Mesendoderm (in vitro differentiated cells): ENCODE measurements at regions not wholly inside any gene's neighbourhood (a gene's known extent, or its start where the extent isn't known, plus 50 kb on each side); places are given as distances from the start of the nearest gene placed in this dataset.

Source experiments
- DNase-seq: peaks from one replicate; pipeline ENCODE4 v3.0.0; 2013
- H2AK5ac ChIP-seq: 2 replicates; pipeline ENCODE4 v1.6.1; 2013; ENCODE audit warnings: low read length, inconsistent platforms
- H2BK120ac ChIP-seq: 2 replicates; pipeline ENCODE4 v1.6.1; 2013; ENCODE audit warnings: low read depth, mild to moderate bottlenecking, low read length, moderate library complexity, mixed read lengths
- H2BK15ac ChIP-seq: replicated peaks from 2 replicates; pipeline ENCODE4 v1.6.1; 2013; ENCODE audit warnings: low read depth, mild to moderate bottlenecking, moderate library complexity
- H2BK5ac ChIP-seq: 2 replicates; pipeline ENCODE4 v1.6.1; 2013; ENCODE audit warnings: low read length, inconsistent platforms
- H3K18ac ChIP-seq: 2 replicates; pipeline ENCODE4 v1.6.1; 2013; ENCODE audit warnings: mild to moderate bottlenecking, low read length, mixed read lengths
- H3K23ac ChIP-seq: one replicate; pipeline ENCODE4 v1.6.1; 2013; ENCODE audit warnings: low read length
- H3K27ac ChIP-seq: 2 replicates; pipeline ENCODE4 v1.5.1; 2013; ENCODE audit warnings: low read depth, mild to moderate bottlenecking, inconsistent platforms, low read length, moderate library complexity
- H3K27me3 ChIP-seq: 2 replicates; pipeline ENCODE4 v1.6.1; 2013; ENCODE audit warnings: low read length, control low read depth, mild to moderate bottlenecking, inconsistent platforms; ENCODE audit not compliant: insufficient read depth, poor library complexity
- H3K36me3 ChIP-seq: 2 replicates; pipeline ENCODE4 v1.6.1; 2013; ENCODE audit warnings: low read length, inconsistent platforms; ENCODE audit not compliant: control insufficient read depth, insufficient read depth
- H3K4ac ChIP-seq: one replicate; pipeline ENCODE4 v1.6.1; 2013; ENCODE audit warnings: low read depth, mild to moderate bottlenecking, low read length, moderate library complexity
- H3K4me1 ChIP-seq: 2 replicates; pipeline ENCODE4 v1.6.1; 2013; ENCODE audit warnings: low read depth, low read length, inconsistent platforms; ENCODE audit not compliant: control insufficient read depth
- H3K4me2 ChIP-seq: 2 replicates; pipeline ENCODE4 v1.6.1; 2013; ENCODE audit warnings: low read length
- H3K4me3 ChIP-seq: 2 replicates; pipeline ENCODE4 v1.5.1; 2013; ENCODE audit warnings: mild to moderate bottlenecking, low read length
- H3K56ac ChIP-seq: one replicate; pipeline ENCODE4 v1.6.1; 2013; ENCODE audit warnings: low read length
- H3K79me1 ChIP-seq: 2 replicates; pipeline ENCODE4 v1.6.1; 2013; ENCODE audit warnings: low read length, inconsistent platforms
- H3K79me2 ChIP-seq: 2 replicates; pipeline ENCODE4 v1.6.1; 2013; ENCODE audit warnings: mild to moderate bottlenecking, low read length; ENCODE audit not compliant: control insufficient read depth, insufficient read depth
- H3K9ac ChIP-seq: 2 replicates; pipeline ENCODE4 v1.6.1; 2013; ENCODE audit warnings: low read length, inconsistent platforms
- H4K5ac ChIP-seq: one replicate; pipeline ENCODE4 v1.6.1; 2013; ENCODE audit warnings: low read length
- H4K8ac ChIP-seq: one replicate; pipeline ENCODE4 v1.6.1; 2013; ENCODE audit warnings: low read depth, mild to moderate bottlenecking, control low read depth, low read length, moderate library complexity
- WGBS: extraction: QIAGEN DNeasy Blood & Tissue Kit; methylation state at CpG from one replicate; pipeline ENCODE4 v1.1.7; 2013; ENCODE audit warnings: low lambda C conversion rate, missing lambda C conversion rate; ENCODE audit not compliant: insufficient coverage; ENCODE audit errors: extremely low coverage; 5-methylcytosine and 5-hydroxymethylcytosine counted together

DNA sequence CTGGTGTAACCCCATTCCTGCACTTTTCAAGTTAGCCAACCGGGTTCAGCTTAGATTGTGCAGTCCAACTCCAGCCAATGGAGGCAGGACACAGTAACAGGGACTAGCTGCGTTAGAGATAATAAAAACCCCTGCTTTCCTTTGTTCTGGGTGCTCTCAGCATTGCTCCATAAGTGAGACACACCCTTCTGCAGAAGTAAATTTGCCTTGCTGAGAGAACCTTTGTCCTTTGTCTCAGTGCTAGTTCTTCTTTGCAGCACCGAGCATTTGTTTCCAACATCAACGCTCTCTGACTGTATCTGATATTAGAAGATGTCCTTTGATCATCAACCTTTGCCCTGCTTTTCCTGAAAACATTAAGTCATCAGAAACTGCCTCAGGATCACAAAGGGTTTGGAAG is 169.5 kb upstream of the OR13F1 start:
- Histone ChIP-seq H3K9ac (no peak overlapping the region), H3K4me3 (no peak overlapping the region), H4K8ac (no peak overlapping the region), H2BK5ac (no peak overlapping the region), H3K4ac (no peak overlapping the region), H3K56ac (no peak overlapping the region), H3K4me1 (no peaks in the 10 kb centered on the region), H3K23ac (no peak overlapping the region), H2AK5ac (no peak overlapping the region), H4K5ac (no peak overlapping the region), H2BK120ac (no peak overlapping the region), H3K4me2 (no peak overlapping the region), H3K36me3 (no peaks in the 10 kb centered on the region), H3K79me2 (no peaks in the 10 kb centered on the region), H2BK15ac (no peak overlapping the region), H3K18ac (no peak overlapping the region), H3K27me3 (no peaks in the 10 kb centered on the region), H3K79me1 (no peaks in the 10 kb centered on the region), H3K27ac (no peak overlapping the region)
- no peak for DNase-seq
- WGBS = no CpG with 5 or more reads among the region's 4 CpGs

DNA sequence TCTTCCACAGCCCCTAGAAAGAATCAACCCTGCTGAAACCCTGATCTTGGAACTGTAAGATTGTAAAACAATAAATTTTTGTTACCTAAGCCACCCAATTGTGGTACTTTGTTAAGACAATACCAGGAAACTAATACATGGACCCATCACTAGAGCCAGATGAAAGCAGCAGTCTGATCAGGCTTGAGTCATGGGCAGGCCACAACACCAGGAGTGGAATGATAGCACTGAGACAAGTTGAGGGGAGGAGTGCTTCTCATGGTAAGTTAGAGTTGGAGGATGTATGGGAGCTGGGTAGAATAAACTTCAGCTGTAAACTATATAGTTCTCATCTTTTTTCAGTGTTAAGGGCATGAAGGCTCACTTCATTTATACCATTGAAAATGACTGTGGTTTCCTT is 164.4 kb upstream of the OR13F1 start:
- Histone ChIP-seq H3K4me2 (no peak overlapping the region), H2AK5ac (no peak overlapping the region), H3K23ac (no peak overlapping the region), H2BK15ac (no peak overlapping the region), H3K4me1 (no peaks in the 10 kb centered on the region), H4K8ac (no peak overlapping the region), H3K79me1 (no peaks in the 10 kb centered on the region), H3K79me2 (no peaks in the 10 kb centered on the region), H2BK5ac (no peak overlapping the region), H3K4ac (no peak overlapping the region), H3K56ac (no peak overlapping the region), H3K9ac (no peak overlapping the region), H4K5ac (no peak overlapping the region), H3K18ac (no peak overlapping the region), H3K4me3 (no peak overlapping the region), H3K27me3 (no peaks in the 10 kb centered on the region), H3K27ac (no peak overlapping the region), H2BK120ac (no peak overlapping the region), H3K36me3 (no peaks in the 10 kb centered on the region)
- no peak for DNase-seq

DNA sequence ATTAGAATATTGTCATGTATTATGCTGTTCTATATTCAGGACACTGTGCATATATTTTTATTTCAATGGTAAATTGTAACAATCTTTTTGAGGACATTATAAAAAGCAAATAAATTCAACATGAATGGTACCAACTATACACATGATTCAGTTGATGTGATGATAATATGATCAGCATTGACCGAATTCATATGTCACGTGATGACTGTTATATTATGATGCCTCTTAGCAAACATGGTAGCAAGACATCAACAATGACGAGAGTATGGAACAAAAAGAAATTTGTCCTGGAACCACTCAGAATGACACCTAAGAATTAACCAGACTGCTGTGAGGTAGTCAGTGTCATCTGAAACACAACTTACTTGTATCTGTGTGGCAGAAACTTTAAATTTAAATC is 161.5 kb upstream of the OR13F1 start:
- no peak overlapping the region for H3K4ac ChIP-seq
- no peak overlapping the region for H3K9ac ChIP-seq
- no CpG with 5 or more reads among the region's 3 CpGs for WGBS
- H2BK120ac ChIP-seq = no peak overlapping the region
- H2BK15ac ChIP-seq = no peak overlapping the region
- H3K4me2 ChIP-seq = no peak overlapping the region
- H3K4me1 ChIP-seq = no peaks in the 10 kb centered on the region
- H3K23ac ChIP-seq = no peak overlapping the region
- no peaks in the 10 kb centered on the region for H3K36me3 ChIP-seq
- H3K18ac ChIP-seq = no peak overlapping the region
- no peak overlapping the region for H4K5ac ChIP-seq
- H3K79me2 ChIP-seq = no peaks in the 10 kb centered on the region
- H4K8ac ChIP-seq = no peak overlapping the region
- no peak for DNase-seq
- no peak overlapping the region for H3K56ac ChIP-seq
- H3K27ac ChIP-seq = no peak overlapping the region
- H2BK5ac ChIP-seq = no peak overlapping the region
- H3K4me3 ChIP-seq = no peak overlapping the region
- no peaks in the 10 kb centered on the region for H3K27me3 ChIP-seq
- H3K79me1 ChIP-seq = no peaks in the 10 kb centered on the region
- H2AK5ac ChIP-seq = no peak overlapping the region

DNA sequence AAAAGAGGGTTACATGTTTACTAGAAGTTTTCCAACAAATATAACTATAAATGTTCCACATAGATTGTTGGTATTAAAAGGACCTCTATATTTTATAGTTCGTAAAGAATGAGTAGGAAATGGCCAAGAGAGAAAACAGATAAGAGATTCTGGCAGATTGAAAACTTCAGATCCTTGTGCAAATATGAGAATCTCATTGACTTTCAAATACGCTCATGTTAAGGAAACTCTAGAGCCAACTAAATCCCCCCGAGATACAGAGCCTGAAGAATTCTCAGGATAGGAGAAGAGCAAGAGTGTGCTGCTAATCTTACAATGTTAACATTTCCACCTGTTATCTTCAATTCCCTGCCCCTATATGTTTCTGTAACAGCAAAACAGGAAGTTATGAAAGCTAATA is 159.0 kb upstream of the OR13F1 start:
- Histone ChIP-seq H2BK15ac (no peak overlapping the region), H4K8ac (no peak overlapping the region), H3K27ac (no peak overlapping the region), H2BK5ac (no peak overlapping the region), H4K5ac (no peak overlapping the region), H3K79me2 (no peaks in the 10 kb centered on the region), H3K4me2 (no peak overlapping the region), H3K56ac (no peak overlapping the region), H2AK5ac (no peak overlapping the region), H2BK120ac (no peak overlapping the region), H3K18ac (no peak overlapping the region), H3K4ac (no peak overlapping the region), H3K4me1 (no peaks in the 10 kb centered on the region), H3K9ac (no peak overlapping the region), H3K4me3 (no peak overlapping the region), H3K23ac (no peak overlapping the region), H3K79me1 (no peaks in the 10 kb centered on the region), H3K36me3 (no peaks in the 10 kb centered on the region), H3K27me3 (no peaks in the 10 kb centered on the region)
- no peak for DNase-seq
- WGBS = no CpG with 5 or more reads among the region's 3 CpGs

DNA sequence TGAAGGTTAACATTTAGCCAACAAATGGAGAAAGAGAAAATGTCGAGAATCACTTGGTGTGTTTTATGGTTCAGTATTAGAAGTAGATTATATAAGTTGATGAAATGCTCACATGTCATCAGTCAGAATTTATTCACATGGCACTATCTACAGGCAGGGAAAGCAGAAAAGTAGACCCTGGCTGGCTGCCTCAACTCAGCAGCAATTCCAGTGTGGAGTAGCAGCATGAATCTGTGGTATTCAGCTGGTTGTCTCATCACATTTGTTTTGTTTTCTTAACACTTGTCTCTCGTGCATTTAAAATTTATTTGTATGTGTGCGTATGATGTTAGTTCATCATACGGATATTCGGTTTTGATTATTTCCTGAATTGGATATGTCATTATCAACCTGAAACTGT is 153.5 kb upstream of the OR13F1 start:
- Histone ChIP-seq H2BK120ac (no peak overlapping the region), H3K27me3 (no peaks in the 10 kb centered on the region), H3K9ac (no peak overlapping the region), H3K4me3 (no peak overlapping the region), H3K18ac (no peak overlapping the region), H4K5ac (no peak overlapping the region), H3K4ac (no peak overlapping the region), H3K79me2 (no peaks in the 10 kb centered on the region), H3K4me2 (no peak overlapping the region), H3K79me1 (no peaks in the 10 kb centered on the region), H3K23ac (no peak overlapping the region), H4K8ac (no peak overlapping the region), H3K27ac (no peak overlapping the region), H3K4me1 (no peaks in the 10 kb centered on the region), H2BK5ac (no peak overlapping the region), H2BK15ac (no peak overlapping the region), H2AK5ac (no peak overlapping the region), H3K56ac (no peak overlapping the region), H3K36me3 (no peaks in the 10 kb centered on the region)
- 100% methylated on average over 1 of the region's 5 CpGs for WGBS
- DNase-seq = no peak

DNA sequence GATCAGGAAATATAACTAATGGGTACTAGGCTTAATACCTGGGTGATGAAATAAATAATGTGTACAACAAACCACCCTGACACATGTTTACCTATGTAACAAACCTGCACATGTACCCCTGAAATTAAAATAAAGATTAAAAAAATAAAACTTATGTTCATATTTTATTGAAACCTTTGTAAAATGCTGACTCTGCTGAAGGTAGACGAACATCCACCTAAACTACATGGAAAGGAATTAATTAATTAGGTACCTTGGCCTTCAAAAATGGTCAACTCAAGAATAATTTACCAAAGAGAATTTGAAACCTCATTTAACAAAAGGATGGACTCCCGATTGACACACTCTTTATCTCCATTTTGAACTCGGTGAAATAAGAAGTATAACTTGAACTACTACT is 152.3 kb upstream of the OR13F1 start:
- no peak overlapping the region for H3K23ac ChIP-seq
- no peak overlapping the region for H2BK120ac ChIP-seq
- H3K4me2 ChIP-seq = no peak overlapping the region
- H3K27me3 ChIP-seq = no peaks in the 10 kb centered on the region
- no peak overlapping the region for H4K5ac ChIP-seq
- no peak overlapping the region for H3K9ac ChIP-seq
- no peaks in the 10 kb centered on the region for H3K79me1 ChIP-seq
- WGBS = no CpG with 5 or more reads among the region's 3 CpGs
- H2BK15ac ChIP-seq = no peak overlapping the region
- H2BK5ac ChIP-seq = no peak overlapping the region
- no peak overlapping the region for H3K27ac ChIP-seq
- no peak overlapping the region for H3K4me3 ChIP-seq
- H3K79me2 ChIP-seq = no peaks in the 10 kb centered on the region
- no peak for DNase-seq
- H3K4me1 ChIP-seq = no peaks in the 10 kb centered on the region
- H3K56ac ChIP-seq = no peak overlapping the region
- no peaks in the 10 kb centered on the region for H3K36me3 ChIP-seq
- H4K8ac ChIP-seq = no peak overlapping the region
- no peak overlapping the region for H3K4ac ChIP-seq
- H2AK5ac ChIP-seq = no peak overlapping the region
- H3K18ac ChIP-seq = no peak overlapping the region
